CD4-positive, alpha-beta T cell treated with Interleukin-12 subunit alpha and Interleukin-12 subunit beta, for 1 hour (primary cell): ENCODE measurements at regions not wholly inside any gene's neighbourhood (a gene's known extent, or its start where the extent isn't known, plus 50 kb on each side); places are given as distances from the start of the nearest gene placed in this dataset.

Source experiments
- DNase-seq: peaks from one replicate; pipeline ENCODE4 v3.0.0-alpha.2; 2020

GRCh38 chr10:85152496-85152895, 824.1 kb downstream of the CCSER2 start:
- DNase-seq = no peak

- DNase-seq = no peak
These were observed 824.5 kb downstream of the CCSER2 start for GRCh38 chr10:85152911-85153310.

- no peak for DNase-seq
These were observed 828.8 kb downstream of the CCSER2 start for GRCh38 chr10:85157206-85157605.

GRCh38 chr10:85168243-85168642, 839.9 kb downstream of the CCSER2 start:
- no peak for DNase-seq

- no peak for DNase-seq
These were observed 841.6 kb downstream of the CCSER2 start for GRCh38 chr10:85170026-85170425.

GRCh38 chr10:85175635-85176034, 847.2 kb downstream of the CCSER2 start:
- no peak for DNase-seq

- no peak for DNase-seq
These were observed 849.4 kb downstream of the CCSER2 start for GRCh38 chr10:85177767-85178166.

GRCh38 chr10:85187047-85187446, 858.7 kb downstream of the CCSER2 start:
- no peak for DNase-seq

GRCh38 chr10:85188770-85189484, 860.5 kb downstream of the CCSER2 start:
- no peak for DNase-seq

GRCh38 chr10:85193796-85194195, 865.4 kb downstream of the CCSER2 start:
- no peak for DNase-seq

GRCh38 chr10:85194706-85195105, 866.3 kb downstream of the CCSER2 start:
- no peak for DNase-seq

- DNase-seq = no peak
These were observed 867.2 kb downstream of the CCSER2 start for GRCh38 chr10:85195596-85195995.

- DNase-seq = no peak
These were observed 876.4 kb downstream of the CCSER2 start for GRCh38 chr10:85204814-85205213.

- DNase-seq = no peak
These were observed 884.1 kb downstream of the CCSER2 start for GRCh38 chr10:85212526-85212925.

- no peak for DNase-seq
These were observed 885.1 kb downstream of the CCSER2 start for GRCh38 chr10:85213493-85213892.

- no peak for DNase-seq
These were observed 893.9 kb downstream of the CCSER2 start for GRCh38 chr10:85222300-85222699.

GRCh38 chr10:85224366-85224940, 896.1 kb downstream of the CCSER2 start:
- DNase-seq = no peak

GRCh38 chr10:85225311-85225710, 896.9 kb downstream of the CCSER2 start:
- DNase-seq = no peak

GRCh38 chr10:85226596-85226995, 898.2 kb downstream of the CCSER2 start:
- no peak for DNase-seq

GRCh38 chr10:85228726-85229125, 900.3 kb downstream of the CCSER2 start:
- DNase-seq = no peak

- DNase-seq = no peak
These were observed 903.3 kb downstream of the CCSER2 start for GRCh38 chr10:85231534-85232270.

GRCh38 chr10:85235258-85235657, 906.9 kb downstream of the CCSER2 start:
- no peak for DNase-seq

- no peak for DNase-seq
These were observed 910.3 kb downstream of the CCSER2 start for GRCh38 chr10:85238676-85239075.

GRCh38 chr10:85250304-85250703, 921.9 kb downstream of the CCSER2 start:
- DNase-seq = no peak
